NCI-H187 treated with DMSO at 0.1 percent for 48 hours (cell line): ENCODE measurements at regions not wholly inside any gene's neighbourhood (a gene's known extent, or its start where the extent isn't known, plus 50 kb on each side); places are given as distances from the start of the nearest gene placed in this dataset.
A peak's percentile ranks its signal among the peaks of the same experiment; 100 is the strongest.
"Not testable (repeated sequence)": the region's sequence is repeated elsewhere in the genome, so short reads cannot be mapped to it uniquely, and the experiment has no call there.

Experiments used
- DNase-seq: peaks from one replicate; lab custom pipeline; 2025; lab: John Stamatoyannopoulos, UW

- no peak for DNase-seq
These were observed 70.9 kb upstream of the CHST15 start for GRCh38 chr10:124164264-124164663.

- no peak for DNase-seq
These were observed 69.5 kb upstream of the CHST15 start for GRCh38 chr10:124162774-124163354.

- no peak for DNase-seq
These were observed 68.7 kb upstream of the CHST15 start for GRCh38 chr10:124162136-124162535.

- DNase-seq = no peak
These were observed 68.2 kb upstream of the CHST15 start for GRCh38 chr10:124161601-124162000.

- no peak for DNase-seq
These were observed 67.7 kb upstream of the CHST15 start for GRCh38 chr10:124160943-124161582.

GRCh38 chr10:124160176-124160575, 66.8 kb upstream of the CHST15 start:
- no peak for DNase-seq

GRCh38 chr10:124159153-124159552, 65.8 kb upstream of the CHST15 start:
- DNase-seq = no peak

GRCh38 chr10:124158592-124158991, 65.2 kb upstream of the CHST15 start:
- DNase-seq = no peak

- DNase-seq = no peak
These were observed 63.9 kb upstream of the CHST15 start for GRCh38 chr10:124157271-124157681.

- DNase-seq = no peak
These were observed 63.3 kb upstream of the CHST15 start for GRCh38 chr10:124156524-124157260.

GRCh38 chr10:124155781-124156435, 62.5 kb upstream of the CHST15 start:
- DNase-seq = no peak

GRCh38 chr10:124153023-124153826, 59.8 kb upstream of the CHST15 start:
- peak; percentile 40 for DNase-seq

GRCh38 chr10:124152139-124153022, 59.0 kb upstream of the CHST15 start:
- no peak for DNase-seq

- no peak for DNase-seq
These were observed 58.2 kb upstream of the CHST15 start for GRCh38 chr10:124151466-124152095.

GRCh38 chr10:124150807-124151417, 57.5 kb upstream of the CHST15 start:
- DNase-seq = no peak

GRCh38 chr10:124150189-124150806, 56.9 kb upstream of the CHST15 start:
- DNase-seq = no peak

- peak; percentile 22 for DNase-seq
These were observed 56.0 kb upstream of the CHST15 start for GRCh38 chr10:124149189-124150042.

GRCh38 chr10:124148509-124149188, 55.3 kb upstream of the CHST15 start:
- not testable (repeated sequence) for DNase-seq
